Stimulated activated memory B cell treated with anti-CD40 and anti-IgM and Interleukin-4, amounts not matched to agents 10 μg/mL and 1 μg/mL and 100 μg/mL, for 72 hours (primary cell): ENCODE measurements at regions not wholly inside any gene's neighbourhood (a gene's known extent, or its start where the extent isn't known, plus 50 kb on each side); places are given as distances from the start of the nearest gene placed in this dataset.
"Not testable (repeated sequence)": the region's sequence is repeated elsewhere in the genome, so short reads cannot be mapped to it uniquely, and the experiment has no call there.

Experiments
- ATAC-seq: fragments of 150-1000 bp; cut with Tn5 transposase; 2 replicates; pipeline ENCODE4 v1.10.0; 2021
- H3K27ac Mint-ChIP-seq: one replicate; pipeline ENCODE4 v1.8.0; 2022; ENCODE audit warnings: mild to moderate bottlenecking, mixed read lengths
- H3K27me3 Mint-ChIP-seq: one replicate; pipeline ENCODE4 v1.8.0; 2022; ENCODE audit warnings: mixed read lengths
- H3K36me3 Mint-ChIP-seq: one replicate; pipeline ENCODE4 v1.8.0; 2022; ENCODE audit warnings: mixed read lengths
- H3K4me1 Mint-ChIP-seq: one replicate; pipeline ENCODE4 v1.8.0; 2022; ENCODE audit warnings: mixed read lengths
- H3K4me3 Mint-ChIP-seq: one replicate; pipeline ENCODE4 v1.8.0; 2022; ENCODE audit warnings: mild to moderate bottlenecking, moderate library complexity, mixed read lengths
- H3K9me3 Mint-ChIP-seq: one replicate; pipeline ENCODE4 v1.8.0; 2022; ENCODE audit warnings: mixed read lengths

DNA sequence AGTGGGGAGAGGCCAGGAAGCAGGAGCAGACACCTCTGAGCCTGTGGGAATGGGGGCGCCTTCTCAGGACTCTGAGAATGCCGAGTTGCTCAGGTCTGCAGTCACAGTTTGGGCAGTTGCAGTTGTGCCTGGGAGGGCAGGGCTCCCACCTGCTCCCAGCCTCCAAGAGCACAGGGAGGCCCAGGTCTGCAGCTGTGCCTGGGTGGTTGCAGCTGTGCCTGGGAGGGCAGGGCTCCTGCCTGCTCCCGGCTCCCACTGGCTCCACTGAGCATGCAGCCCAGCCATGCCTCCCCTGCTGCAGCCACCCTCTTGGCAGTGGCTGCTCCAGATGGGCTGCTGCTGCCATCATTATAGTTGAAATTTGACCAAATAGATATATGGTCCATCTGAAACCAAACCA lies 1062.8 kb upstream of the ACO1 start:
- no peaks in the 10 kb centered on the region for H3K27me3 Mint-ChIP-seq
- no peaks in the 10 kb centered on the region for H3K9me3 Mint-ChIP-seq
- no peak overlapping the region for H3K27ac Mint-ChIP-seq
- H3K4me1 Mint-ChIP-seq: peaks cover 10% of the 10 kb centered on the region
- no peaks in the 10 kb centered on the region for H3K36me3 Mint-ChIP-seq
- H3K4me3 Mint-ChIP-seq: no peak overlapping the region
- ATAC-seq: no peak

DNA sequence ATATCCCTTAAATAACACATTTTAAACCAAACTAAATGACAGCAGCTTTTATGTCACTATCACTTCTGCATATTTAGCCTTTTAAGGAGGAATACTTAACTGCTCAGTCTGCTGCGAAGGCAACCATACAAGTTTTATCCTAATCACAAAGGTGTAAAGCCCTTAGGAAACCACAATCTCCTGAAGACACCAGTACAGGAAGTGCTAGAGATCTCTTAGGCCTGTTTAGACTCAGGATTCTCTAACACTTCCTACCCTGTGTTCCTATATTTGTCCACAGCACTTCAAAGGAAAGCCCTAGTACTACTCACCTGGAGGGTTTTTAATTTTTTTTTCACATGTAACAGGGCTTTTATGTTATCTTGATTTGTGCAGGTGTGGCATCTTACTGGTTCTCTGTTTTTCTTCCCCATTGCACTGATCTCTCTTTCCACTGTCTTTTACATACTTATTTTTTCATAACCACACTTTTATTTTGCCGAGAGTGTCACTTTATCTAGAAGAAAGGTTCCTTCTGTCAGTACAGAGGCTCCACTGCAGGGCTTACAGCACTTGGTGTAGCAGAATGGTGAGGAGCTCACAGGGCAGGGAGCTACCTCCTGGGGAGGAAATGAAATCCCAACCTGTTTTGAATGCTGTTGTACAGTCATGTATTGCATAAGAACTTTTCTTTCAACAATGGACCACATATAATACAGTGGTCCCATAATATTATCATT lies 1060.6 kb upstream of the ACO1 start:
- H3K4me3 Mint-ChIP-seq: no peak overlapping the region
- no peaks in the 10 kb centered on the region for H3K27me3 Mint-ChIP-seq
- ATAC-seq: peak; percentile 45
- peak overlapping the region; percentile 63 for H3K27ac Mint-ChIP-seq
- H3K36me3 Mint-ChIP-seq: no peaks in the 10 kb centered on the region
- H3K9me3 Mint-ChIP-seq: no peaks in the 10 kb centered on the region
- H3K4me1 Mint-ChIP-seq: peaks cover 10% of the 10 kb centered on the region

- Mint-ChIP-seq H3K27me3 (no peaks in the 10 kb centered on the region), H3K4me3 (no peak overlapping the region), H3K9me3 (no peaks in the 10 kb centered on the region), H3K36me3 (no peaks in the 10 kb centered on the region), H3K27ac (no peak overlapping the region), H3K4me1 (peaks cover 10% of the 10 kb centered on the region)
- no peak for ATAC-seq
These were observed 1058.7 kb upstream of the ACO1 start for GRCh38 chr9:31325778-31326177.

- H3K36me3 Mint-ChIP-seq, ATAC-seq, H3K27ac Mint-ChIP-seq, H3K27me3 Mint-ChIP-seq, H3K4me3 Mint-ChIP-seq, H3K9me3 Mint-ChIP-seq: not testable (repeated sequence)
- peaks cover 10% of the 10 kb centered on the region for H3K4me1 Mint-ChIP-seq
These were observed 1057.6 kb upstream of the ACO1 start for GRCh38 chr9:31326883-31327282.

DNA sequence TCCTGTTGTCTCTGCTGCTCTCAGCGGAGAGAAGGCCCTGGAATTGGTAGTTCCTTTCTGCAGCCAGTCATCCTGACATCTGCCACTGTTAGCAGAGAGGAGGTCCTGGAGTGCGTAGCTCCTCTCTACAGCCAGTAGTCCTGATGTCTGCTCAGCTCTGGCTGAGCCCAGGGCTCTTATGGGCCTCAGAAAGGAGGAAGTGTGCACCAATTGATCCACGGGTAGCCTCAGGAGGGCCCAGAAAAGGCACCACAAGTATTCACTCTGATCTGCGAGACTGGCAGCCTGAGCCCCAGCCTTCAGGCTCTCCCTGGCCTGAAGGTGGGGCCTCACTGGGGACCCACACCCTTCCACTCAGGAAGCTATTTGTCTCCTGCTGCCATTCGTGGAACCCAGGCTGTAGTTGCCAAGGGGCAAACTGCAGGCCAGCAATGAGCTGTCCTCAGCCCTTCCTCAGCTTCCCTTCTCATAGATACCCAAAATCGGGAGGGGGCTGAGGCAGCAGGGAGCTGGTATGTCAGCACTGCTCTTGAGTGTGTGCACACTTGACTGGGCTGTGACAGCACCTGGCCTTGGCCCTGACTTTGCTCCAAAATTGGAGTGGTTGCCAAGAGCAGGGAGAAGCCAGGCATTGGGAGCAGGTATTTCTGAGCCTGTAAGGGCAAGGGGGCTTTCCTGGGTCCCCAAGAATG lies 1049.5 kb upstream of the ACO1 start:
- H3K27ac Mint-ChIP-seq: no peak overlapping the region
- ATAC-seq: no peak
- H3K9me3 Mint-ChIP-seq: peaks cover 6% of the 10 kb centered on the region
- H3K36me3 Mint-ChIP-seq: no peaks in the 10 kb centered on the region
- H3K27me3 Mint-ChIP-seq: no peaks in the 10 kb centered on the region
- H3K4me1 Mint-ChIP-seq: no peaks in the 10 kb centered on the region
- no peak overlapping the region for H3K4me3 Mint-ChIP-seq

DNA sequence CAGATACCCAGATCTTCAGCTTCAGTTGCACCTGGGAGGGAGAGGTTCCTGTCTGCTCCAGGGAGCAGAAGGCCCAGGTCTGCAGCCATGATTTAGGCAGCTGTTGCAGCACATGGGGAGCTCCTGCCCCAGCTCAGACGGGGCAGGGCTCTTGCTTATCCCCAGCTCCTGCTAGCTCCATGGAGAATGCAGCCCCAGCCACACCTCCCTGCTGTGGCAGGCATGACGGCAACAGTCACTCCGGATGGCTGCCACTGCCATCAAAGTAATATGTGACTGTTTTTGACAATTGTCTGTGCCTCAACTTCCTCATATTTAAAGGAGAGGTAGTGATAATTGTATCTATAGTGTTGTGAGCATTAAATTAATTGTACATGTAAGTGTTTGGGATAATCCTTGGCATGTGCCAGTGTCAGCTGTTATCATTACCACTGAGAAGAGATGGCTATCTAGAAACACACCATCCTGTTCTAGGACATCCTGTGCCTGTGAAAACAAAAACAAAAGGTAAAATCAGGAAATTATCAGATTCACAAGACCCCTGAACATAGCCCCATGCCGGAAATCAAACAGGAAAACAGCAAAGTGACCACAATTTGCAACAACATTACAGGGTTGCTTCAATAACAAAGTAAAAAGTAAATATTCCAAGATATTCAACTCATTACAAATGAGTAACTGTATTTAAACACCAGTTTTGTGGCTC lies 1048.8 kb upstream of the ACO1 start:
- H3K27me3 Mint-ChIP-seq: no peaks in the 10 kb centered on the region
- H3K4me1 Mint-ChIP-seq: no peaks in the 10 kb centered on the region
- H3K4me3 Mint-ChIP-seq: no peak overlapping the region
- ATAC-seq: no peak
- no peaks in the 10 kb centered on the region for H3K36me3 Mint-ChIP-seq
- H3K9me3 Mint-ChIP-seq: peaks cover 6% of the 10 kb centered on the region
- no peak overlapping the region for H3K27ac Mint-ChIP-seq

- Mint-ChIP-seq H3K27ac (no peak overlapping the region), H3K4me1 (no peaks in the 10 kb centered on the region), H3K4me3 (no peak overlapping the region), H3K27me3 (no peaks in the 10 kb centered on the region), H3K36me3 (no peaks in the 10 kb centered on the region), H3K9me3 (peaks cover 6% of the 10 kb centered on the region)
- no peak for ATAC-seq
These were observed 1048.1 kb upstream of the ACO1 start for GRCh38 chr9:31336386-31336785.

DNA sequence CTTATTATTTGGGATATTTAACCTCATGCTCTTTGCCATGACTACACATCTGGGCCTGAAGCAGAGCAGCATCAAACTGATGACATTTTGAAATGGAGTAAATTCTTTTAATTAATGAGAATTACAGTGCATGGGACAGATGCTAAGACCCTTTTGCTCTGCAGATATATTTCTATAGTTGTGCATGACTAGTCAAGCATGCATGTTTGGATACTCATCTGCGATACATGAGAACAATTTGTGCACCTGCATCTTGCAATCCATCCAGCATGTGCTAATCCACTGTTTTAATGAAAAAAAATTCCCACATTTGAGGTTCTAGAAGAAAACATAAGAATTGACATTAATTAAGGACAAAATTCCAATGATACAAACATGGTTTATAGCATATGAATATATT lies 1047.6 kb upstream of the ACO1 start:
- Mint-ChIP-seq H3K27me3 (no peaks in the 10 kb centered on the region), H3K9me3 (peaks cover 6% of the 10 kb centered on the region), H3K27ac (no peak overlapping the region), H3K36me3 (no peaks in the 10 kb centered on the region), H3K4me3 (no peak overlapping the region), H3K4me1 (no peaks in the 10 kb centered on the region)
- ATAC-seq: no peak

GRCh38 chr9:31347082-31347617 lies 1037.3 kb upstream of the ACO1 start:
- no peaks in the 10 kb centered on the region for H3K27me3 Mint-ChIP-seq
- peak; percentile 91 for ATAC-seq
- peaks cover 3% of the 10 kb centered on the region for H3K9me3 Mint-ChIP-seq
- H3K27ac Mint-ChIP-seq: peak overlapping the region; percentile 86
- H3K36me3 Mint-ChIP-seq: no peaks in the 10 kb centered on the region
- peak overlapping the region; percentile 35 for H3K4me3 Mint-ChIP-seq
- peaks cover 20% of the 10 kb centered on the region for H3K4me1 Mint-ChIP-seq

- Mint-ChIP-seq H3K27me3 (no peaks in the 10 kb centered on the region), H3K9me3 (no peaks in the 10 kb centered on the region), H3K4me3 (no peak overlapping the region), H3K36me3 (no peaks in the 10 kb centered on the region), H3K4me1 (no peaks in the 10 kb centered on the region), H3K27ac (no peak overlapping the region)
- no peak for ATAC-seq
These were observed 1029.1 kb upstream of the ACO1 start for GRCh38 chr9:31355159-31355882.

DNA sequence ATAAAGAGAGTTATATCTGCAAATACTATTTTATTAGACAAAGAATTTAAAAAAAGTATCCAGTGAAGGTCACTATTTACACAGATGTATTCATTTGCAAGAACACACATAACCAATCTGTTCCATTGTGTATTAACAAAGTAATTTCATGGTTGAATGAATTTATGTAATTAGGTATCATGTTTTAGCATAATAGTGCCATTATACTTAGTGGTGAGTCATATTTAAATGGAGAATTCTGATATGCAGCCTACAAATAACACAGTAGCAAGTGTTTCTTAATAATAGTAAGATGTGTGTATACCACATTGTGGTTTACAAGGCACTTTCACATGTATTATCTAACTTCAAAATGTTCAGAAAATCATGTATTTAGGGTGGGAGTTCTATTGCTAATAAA lies 1028.5 kb upstream of the ACO1 start:
- ATAC-seq: no peak
- no peak overlapping the region for H3K4me3 Mint-ChIP-seq

GRCh38 chr9:31359071-31359470 lies 1025.4 kb upstream of the ACO1 start:
- Mint-ChIP-seq H3K9me3 (no peaks in the 10 kb centered on the region), H3K27me3 (no peaks in the 10 kb centered on the region), H3K4me3 (no peak overlapping the region), H3K36me3 (no peaks in the 10 kb centered on the region), H3K4me1 (no peaks in the 10 kb centered on the region), H3K27ac (no peak overlapping the region)
- ATAC-seq: no peak

More for the DNA sequence above, 1028.5 kb upstream of the ACO1 start:
- H3K27ac Mint-ChIP-seq: no peak overlapping the region
- H3K36me3 Mint-ChIP-seq: no peaks in the 10 kb centered on the region
- H3K27me3 Mint-ChIP-seq: no peaks in the 10 kb centered on the region
- H3K9me3 Mint-ChIP-seq: no peaks in the 10 kb centered on the region
- H3K4me1 Mint-ChIP-seq: no peaks in the 10 kb centered on the region

DNA sequence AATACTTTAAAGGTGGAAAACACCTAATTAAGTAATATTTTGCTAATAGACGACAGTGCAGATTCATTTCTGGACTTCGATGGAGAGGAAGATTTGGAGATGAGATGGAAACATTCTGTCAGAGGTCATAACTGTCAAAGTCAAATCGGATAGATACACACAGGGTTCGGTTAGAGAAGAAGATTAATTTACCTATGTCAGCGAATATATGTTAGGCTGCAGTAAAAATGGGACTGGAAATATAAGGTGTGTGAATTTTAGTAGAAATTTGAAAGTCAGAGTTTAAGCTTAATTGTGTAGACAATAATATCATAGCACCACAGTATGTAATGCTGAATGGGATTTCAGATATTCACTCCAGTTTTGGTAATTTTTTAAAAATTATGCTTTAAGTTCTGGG lies 1020.3 kb upstream of the ACO1 start:
- H3K9me3 Mint-ChIP-seq: no peaks in the 10 kb centered on the region
- no peak overlapping the region for H3K27ac Mint-ChIP-seq
- H3K4me1 Mint-ChIP-seq: no peaks in the 10 kb centered on the region
- no peak for ATAC-seq
- no peaks in the 10 kb centered on the region for H3K27me3 Mint-ChIP-seq
- no peak overlapping the region for H3K4me3 Mint-ChIP-seq
- H3K36me3 Mint-ChIP-seq: no peaks in the 10 kb centered on the region

DNA sequence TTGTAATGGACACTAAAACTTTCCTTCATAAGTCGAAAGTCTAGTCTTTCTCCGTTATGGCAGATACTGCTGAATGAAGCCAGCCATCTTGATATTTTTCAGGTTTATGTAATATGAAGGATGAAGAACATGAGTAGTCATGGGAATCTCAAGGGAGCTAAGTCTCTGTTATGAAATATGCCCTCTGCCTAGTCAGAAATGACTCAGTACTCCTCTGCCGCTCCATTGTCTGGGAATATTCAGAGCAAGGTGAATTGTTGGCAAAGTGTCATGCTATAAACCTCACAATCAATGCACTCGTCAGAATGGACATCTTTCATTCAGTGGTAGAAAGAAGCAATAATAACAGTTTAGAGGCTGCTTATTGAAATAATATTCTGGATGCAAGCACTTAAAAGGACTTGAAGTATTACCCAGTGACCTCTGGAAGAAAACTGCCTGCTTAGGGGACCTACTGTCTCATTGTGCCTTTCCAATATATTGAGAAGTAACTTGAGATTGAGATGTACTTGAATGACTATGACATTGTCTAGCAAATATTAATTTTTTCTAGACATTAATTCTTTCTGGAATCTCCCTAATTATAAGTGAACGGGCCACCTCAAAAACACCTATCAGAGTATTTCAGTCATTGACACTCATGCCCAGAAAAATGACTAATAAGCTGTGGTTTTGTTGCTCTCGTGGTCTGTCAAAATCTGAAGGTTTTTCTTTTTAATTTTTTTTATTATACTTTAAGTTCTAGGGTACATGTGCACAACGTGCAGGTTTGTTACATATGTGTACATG lies 1011.5 kb upstream of the ACO1 start:
- ATAC-seq: no peak
- Mint-ChIP-seq H3K27ac (no peak overlapping the region), H3K9me3 (peaks cover 2% of the 10 kb centered on the region), H3K4me3 (no peak overlapping the region), H3K4me1 (no peaks in the 10 kb centered on the region), H3K27me3 (no peaks in the 10 kb centered on the region), H3K36me3 (no peaks in the 10 kb centered on the region)
